ENCODE measurements at regions not wholly inside any gene's neighbourhood (a gene's known extent, or its start where the extent isn't known, plus 50 kb on each side); places are given as distances from the start of the nearest gene placed in this dataset.
A peak's percentile ranks its signal among the peaks of the same experiment; 100 is the strongest.

DNA sequence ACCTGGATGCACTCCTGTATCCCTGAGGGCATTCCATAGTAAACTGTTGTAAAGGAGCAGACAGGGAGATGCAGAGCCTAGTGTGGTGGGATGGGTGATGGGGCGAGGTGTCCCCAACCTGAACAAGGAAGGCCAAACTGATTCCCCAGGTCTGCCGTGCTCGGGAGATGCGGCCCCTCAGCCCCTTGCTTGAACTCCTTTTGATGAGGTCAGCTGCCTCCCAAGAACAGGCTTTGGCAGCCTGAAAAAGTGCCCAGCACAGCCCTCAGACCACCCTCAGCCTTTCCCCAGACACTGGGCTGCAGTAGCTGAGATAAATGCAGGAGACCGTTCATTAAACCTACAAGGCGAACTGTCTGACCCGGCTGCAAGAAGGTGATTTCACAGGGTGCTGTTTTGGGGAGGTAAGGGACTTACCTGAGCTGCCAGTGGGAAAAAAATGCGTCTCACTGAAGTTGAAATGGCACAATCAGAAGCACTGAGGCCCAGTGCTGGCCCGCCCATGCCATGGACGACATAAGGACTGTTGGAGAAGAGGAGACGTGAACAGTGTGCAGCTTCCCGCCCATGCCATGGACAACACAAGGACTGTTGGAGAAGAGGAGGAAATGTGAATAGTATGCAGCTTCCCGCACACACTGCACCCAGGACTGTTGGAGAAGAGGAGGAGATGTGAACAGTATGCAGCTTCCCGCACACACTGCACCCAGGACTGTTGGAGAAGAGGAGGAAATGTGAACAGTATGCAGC lies 148.4 kb upstream of the FAM20C start:
- H3K9me3 ChIP-seq: no peaks in the 10 kb centered on the region
- DNase-seq: peak in 1 of 2 experiments; percentile 14
- CTCF ChIA-PET: no interaction called here
- no peaks in the 10 kb centered on the region for H3K4me1 ChIP-seq
- H3K9me3 Mint-ChIP-seq (ENCODE audit: unreplicated experiment): no peaks in the 10 kb centered on the region
- H3K36me3 Mint-ChIP-seq (ENCODE audit: insufficient read depth, unreplicated experiment): no peaks in the 10 kb centered on the region
- H3K27me3 Mint-ChIP-seq (ENCODE audit: insufficient read depth, unreplicated experiment): peaks cover 29% of the 10 kb centered on the region
- intact Hi-C loops (cut with micrococcal nuclease; ENCODE audit: unreplicated experiment): no loop called here
- H3K36me3 ChIP-seq (ENCODE audit: control insufficient read depth, insufficient read depth, low read length): no peaks in the 10 kb centered on the region
- no peak overlapping the region for H3K27ac Mint-ChIP-seq (ENCODE audit: unreplicated experiment)
- no peaks in the 10 kb centered on the region; the same call in none of the 2 replicates for H3K27me3 ChIP-seq (replicated peaks; ENCODE audit: control insufficient read depth, insufficient read depth, low read length)
- TF ChIP-seq, protein P1, sequence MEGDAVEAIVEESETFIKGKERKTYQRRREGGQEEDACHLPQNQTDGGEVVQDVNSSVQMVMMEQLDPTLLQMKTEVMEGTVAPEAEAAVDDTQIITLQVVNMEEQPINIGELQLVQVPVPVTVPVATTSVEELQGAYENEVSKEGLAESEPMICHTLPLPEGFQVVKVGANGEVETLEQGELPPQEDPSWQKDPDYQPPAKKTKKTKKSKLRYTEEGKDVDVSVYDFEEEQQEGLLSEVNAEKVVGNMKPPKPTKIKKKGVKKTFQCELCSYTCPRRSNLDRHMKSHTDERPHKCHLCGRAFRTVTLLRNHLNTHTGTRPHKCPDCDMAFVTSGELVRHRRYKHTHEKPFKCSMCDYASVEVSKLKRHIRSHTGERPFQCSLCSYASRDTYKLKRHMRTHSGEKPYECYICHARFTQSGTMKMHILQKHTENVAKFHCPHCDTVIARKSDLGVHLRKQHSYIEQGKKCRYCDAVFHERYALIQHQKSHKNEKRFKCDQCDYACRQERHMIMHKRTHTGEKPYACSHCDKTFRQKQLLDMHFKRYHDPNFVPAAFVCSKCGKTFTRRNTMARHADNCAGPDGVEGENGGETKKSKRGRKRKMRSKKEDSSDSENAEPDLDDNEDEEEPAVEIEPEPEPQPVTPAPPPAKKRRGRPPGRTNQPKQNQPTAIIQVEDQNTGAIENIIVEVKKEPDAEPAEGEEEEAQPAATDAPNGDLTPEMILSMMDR (IDR thresholded peaks at IDR 0.05; ENCODE audit: insufficient read depth in 1 of 2, low read depth in 1 of 2, low read length in 1 of 2, severe bottlenecking in 1 of 2, unreplicated experiment in 1 of 2): no peak
- H3K4me3 Mint-ChIP-seq (ENCODE audit: unreplicated experiment): no peak overlapping the region
- POLR2A ChIA-PET: no interaction called here
- no peak overlapping the region for H3K4me3 ChIP-seq (ENCODE audit: low read depth, low read length)
- no peaks in the 10 kb centered on the region for H3K4me1 Mint-ChIP-seq (ENCODE audit: low read depth, unreplicated experiment)
- BruUV-seq (replicated peaks): no TSS peak

DNA sequence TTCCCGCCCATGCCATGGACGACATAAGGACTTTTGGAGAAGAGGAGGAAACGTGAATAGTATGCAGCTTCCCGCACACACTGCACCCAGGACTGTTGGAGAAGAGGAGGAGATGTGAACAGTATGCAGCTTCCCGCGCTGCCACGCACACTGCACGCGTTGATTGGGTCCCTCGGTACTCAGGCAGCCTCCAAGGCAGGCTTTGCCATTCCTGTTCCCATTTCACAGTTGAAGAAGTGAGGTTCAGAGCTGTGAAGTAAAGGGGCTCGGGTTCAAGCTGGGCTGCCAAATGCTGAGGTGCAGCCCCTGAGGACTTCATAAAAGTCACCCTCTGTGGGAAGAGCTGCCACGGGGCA lies 147.9 kb upstream of the FAM20C start:
- DNase-seq: peak in 1 of 2 experiments; percentile 14
- POLR2A ChIA-PET: no interaction called here
- no TSS peak for BruUV-seq (replicated peaks)
- intact Hi-C loops (cut with micrococcal nuclease; ENCODE audit: unreplicated experiment): no loop called here
- no peaks in the 10 kb centered on the region for H3K9me3 ChIP-seq
- no peaks in the 10 kb centered on the region for H3K36me3 ChIP-seq (ENCODE audit: control insufficient read depth, insufficient read depth, low read length)
- no peaks in the 10 kb centered on the region for H3K9me3 Mint-ChIP-seq (ENCODE audit: unreplicated experiment)
- TF ChIP-seq, protein P1 (IDR thresholded peaks at IDR 0.05; ENCODE audit: insufficient read depth in 1 of 2, low read depth in 1 of 2, low read length in 1 of 2, severe bottlenecking in 1 of 2, unreplicated experiment in 1 of 2): no peak
- H3K4me1 Mint-ChIP-seq (ENCODE audit: low read depth, unreplicated experiment): no peaks in the 10 kb centered on the region
- no peaks in the 10 kb centered on the region for H3K4me1 ChIP-seq
- H3K4me3 Mint-ChIP-seq (ENCODE audit: unreplicated experiment): no peak overlapping the region
- H3K36me3 Mint-ChIP-seq (ENCODE audit: insufficient read depth, unreplicated experiment): no peaks in the 10 kb centered on the region
- no peak overlapping the region for H3K4me3 ChIP-seq (ENCODE audit: low read depth, low read length)
- no peak overlapping the region for H3K27ac Mint-ChIP-seq (ENCODE audit: unreplicated experiment)
- peaks cover 29% of the 10 kb centered on the region for H3K27me3 Mint-ChIP-seq (ENCODE audit: insufficient read depth, unreplicated experiment)
- CTCF ChIA-PET: no interaction called here
- no peaks in the 10 kb centered on the region; the same call in none of the 2 replicates for H3K27me3 ChIP-seq (replicated peaks; ENCODE audit: control insufficient read depth, insufficient read depth, low read length)

DNA sequence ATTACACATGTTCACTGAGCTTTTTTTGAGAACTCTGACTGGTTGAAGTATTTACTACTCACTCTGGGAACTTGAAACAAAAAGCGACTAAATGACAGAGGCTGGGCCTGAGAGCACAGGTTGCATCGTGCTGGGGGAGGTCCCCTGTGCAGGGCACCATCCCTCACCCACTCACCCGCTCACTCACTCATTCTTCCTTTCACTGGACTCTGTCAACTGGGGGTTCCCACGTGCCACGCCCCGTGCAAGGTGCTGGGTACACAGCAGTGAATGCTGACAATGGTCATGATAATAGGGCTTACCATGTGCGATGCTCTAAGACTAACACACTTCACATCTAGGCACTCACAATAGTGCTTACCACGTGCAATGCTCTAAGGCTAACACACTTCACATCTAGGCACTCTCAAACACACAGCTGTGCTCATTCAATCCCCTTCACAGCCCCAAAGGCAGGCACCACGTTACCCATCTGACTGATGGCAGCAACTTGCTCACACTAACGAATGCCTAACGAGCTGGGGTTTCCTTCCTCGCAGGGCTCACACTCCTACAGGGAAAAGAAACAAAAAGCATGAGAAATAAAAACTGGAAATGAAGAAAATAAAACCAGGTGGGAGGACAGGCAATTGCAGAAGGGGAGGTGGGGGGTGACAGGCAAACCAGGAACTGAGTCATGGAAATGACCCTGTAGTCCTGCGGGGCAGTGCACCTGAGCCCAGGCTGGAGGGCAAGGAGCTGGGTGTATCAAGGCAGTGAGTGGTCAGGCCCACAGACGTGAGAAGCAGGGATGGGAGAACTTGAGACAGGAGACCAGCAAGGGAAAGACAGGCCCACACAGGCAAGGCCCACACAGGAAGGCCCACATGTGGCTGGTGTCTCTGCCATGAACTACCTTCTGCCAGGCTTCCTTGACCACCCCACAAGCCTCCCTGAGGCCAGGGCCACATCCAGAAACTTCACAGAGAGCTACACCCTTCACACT lies 147.0 kb upstream of the FAM20C start:
- no peaks in the 10 kb centered on the region for H3K4me1 ChIP-seq
- no peak overlapping the region for H3K4me3 ChIP-seq (ENCODE audit: low read depth, low read length)
- Mint-ChIP-seq H3K27me3 (ENCODE audit: insufficient read depth, unreplicated experiment) (peaks cover 29% of the 10 kb centered on the region), H3K27ac (ENCODE audit: unreplicated experiment) (no peak overlapping the region), H3K9me3 (ENCODE audit: unreplicated experiment) (no peaks in the 10 kb centered on the region), H3K4me3 (ENCODE audit: unreplicated experiment) (no peak overlapping the region), H3K4me1 (ENCODE audit: low read depth, unreplicated experiment) (no peaks in the 10 kb centered on the region), H3K36me3 (ENCODE audit: insufficient read depth, unreplicated experiment) (no peaks in the 10 kb centered on the region)
- TF ChIP-seq, protein P1 (IDR thresholded peaks at IDR 0.05; ENCODE audit: insufficient read depth in 1 of 2, low read depth in 1 of 2, low read length in 1 of 2, severe bottlenecking in 1 of 2, unreplicated experiment in 1 of 2): no peak
- BruUV-seq (replicated peaks): no TSS peak
- ChIA-PET POLR2A (no interaction called here), CTCF (no interaction called here)
- H3K27me3 ChIP-seq (replicated peaks; ENCODE audit: control insufficient read depth, insufficient read depth, low read length): no peaks in the 10 kb centered on the region; the same call in none of the 2 replicates
- no peaks in the 10 kb centered on the region for H3K9me3 ChIP-seq
- no peaks in the 10 kb centered on the region for H3K36me3 ChIP-seq (ENCODE audit: control insufficient read depth, insufficient read depth, low read length)
- intact Hi-C loops (cut with micrococcal nuclease; ENCODE audit: unreplicated experiment): no loop called here
- no peak for DNase-seq

Data from Caco-2 (cell line).